B cell (primary cell): ENCODE measurements at regions not wholly inside any gene's neighbourhood (a gene's known extent, or its start where the extent isn't known, plus 50 kb on each side); places are given as distances from the start of the nearest gene placed in this dataset.

ENCODE experiments used
- ATAC-seq: fragments of 200-7000 bp; cut with Tn5 transposase; one replicate; pipeline ENCODE4 v1.10.0; 2021; ENCODE audit warnings: low read depth, mild to moderate bottlenecking, moderate number of reproducible peaks, moderate library complexity
- CTCF ChIA-PET: fragments of 350-600 bp; sonication (Branson Sonifier 250); formaldehyde crosslinking; loops from one replicate; lab custom pipeline; 2021; ENCODE audit warnings: antibody characterized with exemption, inconsistent platforms; lab: Charles Lee
- POLR2A ChIA-PET: fragments of 350-600 bp; sonication (Branson Sonifier 250); formaldehyde crosslinking; loops from one replicate; lab custom pipeline; 2021; ENCODE audit warnings: antibody characterized with exemption; lab: Charles Lee
- DNase-seq: peaks from one replicate; pipeline ENCODE4 v3.0.0; 2013
- H2AFZ ChIP-seq: 2 replicates; pipeline ENCODE4 v1.6.1; 2012; ENCODE audit warnings: mild to moderate bottlenecking, low read depth, low read length; ENCODE audit not compliant: insufficient read depth, poor library complexity, severe bottlenecking
- H3K27ac ChIP-seq, 2 donors: 1 replicate in 1 of 2; 2 replicates in 1 of 2; pipeline ENCODE4 v1.5.1; 2012 to 2013; ENCODE audit warnings: low read length in 2 of 2, mild to moderate bottlenecking in 2 of 2, moderate library complexity in 1 of 2
- H3K27me3 ChIP-seq, 4 experiments: fragments of 200-600 bp in 1 of 4; sonication (generic) in 1 of 4; replicated peaks in 1 of 4; 1 replicate in 2 of 4; 2 replicates in 2 of 4; pipeline versions ENCODE4 v1.6.1 to v1.7.0; 2013 to 2016; ENCODE audit warnings: low read length in 3 of 4, mild to moderate bottlenecking in 2 of 4, mixed read lengths in 1 of 4, moderate library complexity in 1 of 4; ENCODE audit not compliant: insufficient read depth in 4 of 4, control insufficient read depth in 3 of 4; ENCODE audit errors: control extremely low read depth in 1 of 4
- H3K36me3 ChIP-seq, 2 experiments: replicated peaks in 1 of 2; 1 replicate in 1 of 2; 2 replicates in 1 of 2; pipeline versions ENCODE4 v1.6.1 to v1.7.1; 2013; ENCODE audit warnings: low read length in 1 of 2; ENCODE audit not compliant: insufficient read depth in 2 of 2, control insufficient read depth in 1 of 2; ENCODE audit errors: control extremely low read depth in 1 of 2, extremely low read depth in 1 of 2
- H3K4me1 ChIP-seq, 2 donors: fragments of 200-600 bp in 1 of 2; sonication (generic) in 1 of 2; 1 replicate in 1 of 2; 2 replicates in 1 of 2; pipeline versions ENCODE4 v1.5.1 to v1.6.1; 2013 to 2017; ENCODE audit warnings: low read length in 2 of 2; ENCODE audit not compliant: control insufficient read depth in 2 of 2, insufficient read depth in 2 of 2
- H3K4me2 ChIP-seq: replicated peaks from 2 replicates; pipeline ENCODE3; 2012; ENCODE audit warnings: mild to moderate bottlenecking, low read depth, low read length; ENCODE audit not compliant: poor library complexity, severe bottlenecking
- H3K4me3 ChIP-seq, 5 experiments: fragments of 200-600 bp in 1 of 5; sonication (generic) in 1 of 5; 1 replicate in 3 of 5; 2 replicates in 2 of 5; pipeline versions ENCODE4 v1.5.1 to v1.7.0; 2011 to 2016; ENCODE audit warnings: low read length in 4 of 5, mild to moderate bottlenecking in 4 of 5, low read depth in 2 of 5, control low read depth in 1 of 5, moderate library complexity in 1 of 5; ENCODE audit not compliant: insufficient read depth in 1 of 5; ENCODE audit errors: control extremely low read depth in 1 of 5, extremely low read depth in 1 of 5
- H3K79me2 ChIP-seq: fragments of 200-600 bp; sonication (generic); one replicate; pipeline ENCODE4 v1.6.0; 2016; ENCODE audit warnings: low read length; ENCODE audit not compliant: control insufficient read depth, insufficient read depth
- H3K9ac ChIP-seq: fragments of 200-600 bp; sonication (generic); 2 replicates; pipeline ENCODE4 v1.6.1; 2017; ENCODE audit warnings: mild to moderate bottlenecking, low read length, moderate library complexity
- H3K9me3 ChIP-seq, 3 donors: one replicate each; pipeline versions ENCODE4 v1.6.1 to v1.7.1; 2013; ENCODE audit warnings: low read length in 2 of 3; ENCODE audit not compliant: control insufficient read depth in 2 of 3, insufficient read depth in 1 of 3; ENCODE audit errors: control extremely low read depth in 1 of 3
- H4K20me1 ChIP-seq: 2 replicates; pipeline ENCODE4 v1.6.0; 2012; ENCODE audit warnings: mild to moderate bottlenecking, low read length; ENCODE audit not compliant: insufficient read depth, control insufficient read depth, poor library complexity, severe bottlenecking
- H3K27ac Mint-ChIP-seq: one replicate; pipeline ENCODE4 v1.8.0; 2021; ENCODE audit warnings: mixed read lengths
- H3K27me3 Mint-ChIP-seq: one replicate; pipeline ENCODE4 v1.8.0; 2021; ENCODE audit warnings: mixed read lengths
- H3K4me1 Mint-ChIP-seq: one replicate; pipeline ENCODE4 v1.8.0; 2021; ENCODE audit warnings: mixed read lengths
- H3K4me3 Mint-ChIP-seq: one replicate; pipeline ENCODE4 v1.8.0; 2021; ENCODE audit warnings: mixed read lengths
- H3K9me3 Mint-ChIP-seq: one replicate; pipeline ENCODE4 v1.8.0; 2022; ENCODE audit warnings: mixed read lengths; ENCODE audit not compliant: insufficient read depth
- CTCF ChIP-seq: fragments of 200-600 bp; IDR thresholded peaks from one replicate; pipeline ENCODE4 v1.8.0; 2022; ENCODE audit warnings: antibody characterized with exemption, mild to moderate bottlenecking
- EZH2 ChIP-seq: IDR thresholded peaks from 2 replicates; pipeline ENCODE4 v1.6.1; 2012; ENCODE audit warnings: borderline replicate concordance, low read depth, mild to moderate bottlenecking, moderate library complexity, low read length; ENCODE audit not compliant: insufficient read depth, poor library complexity, severe bottlenecking
- WGBS: methylation state at CpG from one replicate; pipeline ENCODE4 v1.1.5; 2013; ENCODE audit warnings: missing lambda C conversion rate; ENCODE audit not compliant: insufficient coverage; 5-methylcytosine and 5-hydroxymethylcytosine counted together
- intact Hi-C: fragments of 100-400 bp; cut with micrococcal nuclease; formaldehyde crosslinking; loops from one replicate; pipeline ENCODE4 v1.10.0; 2022

DNA sequence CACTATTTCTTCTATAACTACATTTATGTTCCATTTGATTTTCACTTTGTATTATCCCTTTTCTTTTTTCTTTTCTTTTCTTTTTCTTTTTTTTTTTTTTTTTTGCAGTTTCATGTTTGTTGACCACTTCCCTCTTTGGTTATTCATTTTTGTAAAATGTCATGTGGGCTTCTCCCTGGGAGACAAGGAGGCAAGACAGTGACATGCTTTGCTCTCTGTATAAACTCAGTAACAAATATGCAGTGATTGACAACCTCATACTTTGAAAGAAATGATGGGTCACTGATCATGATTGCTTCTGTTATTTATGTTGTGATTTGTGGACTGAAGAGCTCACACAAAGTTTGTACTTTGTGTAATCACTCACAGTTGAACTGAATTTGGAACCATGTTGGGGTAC is 90.2 kb upstream of the ABI1 start:
- ChIA-PET CTCF (no interaction called here), POLR2A (no interaction called here)
- Histone ChIP-seq H2AFZ (no peak overlapping the region), H3K9ac (no peak overlapping the region), H3K4me1 (no peaks in the 10 kb centered on the region), H3K27ac (no peak overlapping the region), H3K27me3 (no peaks in the 10 kb centered on the region), H3K9me3 (peaks cover 0 to 4% (median 0%) of the 10 kb centered on the region in 3 donors), H4K20me1 (no peaks in the 10 kb centered on the region), H3K4me2 (no peak overlapping the region), H3K36me3 (no peaks in the 10 kb centered on the region), H3K79me2 (no peaks in the 10 kb centered on the region), H3K4me3 (no peak overlapping the region)
- intact Hi-C loops = no loop called here
- DNase-seq (no peak), ATAC-seq (no peak)
- Mint-ChIP-seq H3K9me3 (peaks cover 6% of the 10 kb centered on the region), H3K4me3 (no peak overlapping the region), H3K27ac (no peak overlapping the region), H3K4me1 (no peaks in the 10 kb centered on the region), H3K27me3 (peaks cover 9% of the 10 kb centered on the region)
- TF ChIP-seq EZH2 = no peak
- TF ChIP-seq CTCF = no peak

GRCh38 chr10:26946102-26946811 is 85.5 kb upstream of the ABI1 start:
- Histone ChIP-seq H4K20me1 (no peaks in the 10 kb centered on the region), H3K79me2 (no peaks in the 10 kb centered on the region), H2AFZ (no peak overlapping the region), H3K27ac (no peak overlapping the region), H3K36me3 (no peaks in the 10 kb centered on the region), H3K4me3 (no peak overlapping the region), H3K9me3 (peaks cover 0 to 4% (median 0%) of the 10 kb centered on the region in 3 donors), H3K4me2 (no peak overlapping the region), H3K9ac (no peak overlapping the region), H3K4me1 (no peaks in the 10 kb centered on the region), H3K27me3 (no peaks in the 10 kb centered on the region)
- ChIA-PET CTCF (no interaction called here), POLR2A (no interaction called here)
- Mint-ChIP-seq H3K27me3 (peaks cover 9% of the 10 kb centered on the region), H3K27ac (no peak overlapping the region), H3K4me3 (no peak overlapping the region), H3K9me3 (peaks cover 6% of the 10 kb centered on the region), H3K4me1 (no peaks in the 10 kb centered on the region)
- intact Hi-C loops = no loop called here
- TF ChIP-seq EZH2 (no peak), CTCF (no peak)
- ATAC-seq (no peak), DNase-seq (no peak)
- 78% methylated on average over 27 of the region's 29 CpGs for WGBS
